GM12865 (cell line): ENCODE measurements at regions not wholly inside any gene's neighbourhood (a gene's known extent, or its start where the extent isn't known, plus 50 kb on each side); places are given as distances from the start of the nearest gene placed in this dataset.
"Not testable (repeated sequence)": the region's sequence is repeated elsewhere in the genome, so short reads cannot be mapped to it uniquely, and the experiment has no call there.

ENCODE experiments used
- DNase-seq: peaks from one replicate; pipeline ENCODE4 v3.0.0; 2010; ENCODE audit warnings: low read depth
- H3K4me3 ChIP-seq: 2 replicates; pipeline ENCODE4 v1.5.1; 2011; ENCODE audit warnings: mild to moderate bottlenecking, low read depth, low read length, control low read depth
- CTCF ChIP-seq: IDR thresholded peaks from 2 replicates; pipeline ENCODE4 v1.5.1; 2011; ENCODE audit warnings: low read length, control low read depth, low read depth, inconsistent platforms; ENCODE audit not compliant: insufficient read depth; ENCODE audit errors: missing control alignments

DNA sequence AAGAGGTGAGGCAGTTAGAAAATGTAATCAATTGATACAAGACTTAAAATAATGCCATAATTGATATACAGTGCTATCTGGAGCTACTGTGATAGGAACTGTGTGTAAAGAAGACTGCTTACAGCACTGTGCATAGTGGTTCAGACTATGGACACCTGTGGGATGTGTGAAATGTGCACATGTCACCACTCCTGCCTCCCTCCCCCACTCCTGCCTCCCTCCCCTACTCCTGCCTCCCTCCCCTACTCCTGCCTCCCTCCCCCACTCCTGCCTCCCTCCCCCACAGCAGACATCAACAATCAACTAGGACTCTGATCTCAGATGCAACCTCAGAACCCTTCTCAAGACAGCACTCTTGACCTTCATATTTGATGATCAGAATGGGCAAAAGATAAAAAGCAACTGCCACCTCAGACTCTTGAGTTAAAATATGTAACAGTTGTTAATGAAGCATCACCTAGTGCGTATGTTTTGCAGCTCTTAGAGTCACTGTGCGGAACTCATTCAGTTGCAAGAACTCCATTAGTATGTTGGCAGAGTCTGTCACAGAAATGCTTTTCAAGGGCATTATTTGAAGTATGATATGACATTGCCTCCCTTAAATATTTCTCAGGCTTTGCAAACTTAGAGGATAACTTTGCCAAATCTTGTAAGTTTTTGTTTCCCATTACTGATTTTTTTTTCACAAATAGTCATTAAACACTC lies 255.2 kb upstream of the DDHD1 start:
- TF ChIP-seq CTCF = no peak

GRCh38 chr14:53406519-53406918 lies 253.4 kb upstream of the DDHD1 start:
- TF ChIP-seq CTCF = no peak
- DNase-seq = no peak

More for the DNA sequence above, 255.2 kb upstream of the DDHD1 start:
- no peak for DNase-seq
- H3K4me3 ChIP-seq = no peak overlapping the region

GRCh38 chr14:53401646-53402045 lies 248.5 kb upstream of the DDHD1 start:
- no peak for TF ChIP-seq CTCF
- H3K4me3 ChIP-seq = no peak overlapping the region
- DNase-seq = no peak

More at GRCh38 chr14:53406519-53406918, 253.4 kb upstream of the DDHD1 start:
- no peak overlapping the region for H3K4me3 ChIP-seq

GRCh38 chr14:53399057-53399456 lies 245.9 kb upstream of the DDHD1 start:
- no peak overlapping the region for H3K4me3 ChIP-seq
- peak; percentile 12 for DNase-seq
- peak; percentile 9 for TF ChIP-seq CTCF

- DNase-seq = no peak
- no peak for TF ChIP-seq CTCF
Measured at GRCh38 chr14:53398616-53399015, 245.5 kb upstream of the DDHD1 start.

DNA sequence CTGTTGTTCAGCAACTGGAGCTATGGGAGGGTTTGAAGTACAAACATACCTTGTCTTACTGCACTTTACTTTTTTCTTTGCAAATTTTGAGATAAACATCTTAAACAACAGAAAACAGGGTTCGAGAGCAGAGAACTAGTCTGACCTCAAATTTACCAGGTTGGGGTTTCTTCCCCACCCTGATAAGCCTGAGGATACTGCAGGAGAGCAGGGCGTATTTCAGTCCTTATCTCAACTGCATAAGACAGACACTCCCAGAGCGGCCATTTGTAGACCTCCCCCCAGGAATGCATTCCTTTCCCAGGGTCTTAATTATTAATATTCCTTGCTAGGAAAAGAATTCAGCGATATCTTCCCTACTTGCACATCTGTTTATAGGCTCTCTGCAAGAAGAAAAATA lies 242.1 kb upstream of the DDHD1 start:
- not testable (repeated sequence) for H3K4me3 ChIP-seq, DNase-seq

More at GRCh38 chr14:53398616-53399015, 245.5 kb upstream of the DDHD1 start:
- no peak overlapping the region for H3K4me3 ChIP-seq

- DNase-seq = no peak
- no peak for TF ChIP-seq CTCF
- no peak overlapping the region for H3K4me3 ChIP-seq
Measured at GRCh38 chr14:53391631-53392285, 238.6 kb upstream of the DDHD1 start.
